Liver (tissue), 8 donors: ENCODE measurements at regions not wholly inside any gene's neighbourhood (a gene's known extent, or its start where the extent isn't known, plus 50 kb on each side); places are given as distances from the start of the nearest gene placed in this dataset.

Experiments used
- DNase-seq: peaks from one replicate; pipeline ENCODE4 v3.0.0-alpha.2; 2017; ENCODE audit warnings: low spot score
- H3K27ac ChIP-seq, 2 donors: one replicate each; pipeline ENCODE4 v1.7.0; 2013; ENCODE audit warnings: inconsistent platforms in 2 of 2, low read length in 2 of 2, control low read depth in 1 of 2, low read depth in 1 of 2, mild to moderate bottlenecking in 1 of 2
- H3K27me3 ChIP-seq, 4 donors: one replicate each; pipeline versions ENCODE4 v1.6.1 to v1.7.0; 2013; ENCODE audit warnings: low read length in 3 of 4, inconsistent platforms in 1 of 4, mild to moderate bottlenecking in 1 of 4, moderate library complexity in 1 of 4; ENCODE audit not compliant: control insufficient read depth in 4 of 4, insufficient read depth in 4 of 4
- H3K36me3 ChIP-seq, 4 donors: one replicate each; pipeline versions ENCODE4 v1.6.1 to v1.7.0; 2013; ENCODE audit warnings: low read length in 3 of 4, mild to moderate bottlenecking in 3 of 4, low read depth in 1 of 4, moderate library complexity in 1 of 4; ENCODE audit not compliant: control insufficient read depth in 4 of 4, insufficient read depth in 3 of 4
- H3K4me1 ChIP-seq, 4 donors: one replicate each; pipeline versions ENCODE4 v1.6.1 to v1.7.0; 2013; ENCODE audit warnings: low read length in 3 of 4, mild to moderate bottlenecking in 3 of 4, moderate library complexity in 1 of 4; ENCODE audit not compliant: control insufficient read depth in 4 of 4, insufficient read depth in 4 of 4
- H3K4me3 ChIP-seq, 3 donors: one replicate each; pipeline versions ENCODE4 v1.6.1 to v1.7.0; 2013; ENCODE audit warnings: low read length in 3 of 3, control low read depth in 1 of 3, low read depth in 1 of 3, mild to moderate bottlenecking in 1 of 3
- H3K9ac ChIP-seq, 2 donors: one replicate each; pipeline ENCODE4 v1.7.0; 2013; ENCODE audit warnings: low read length in 2 of 2, mild to moderate bottlenecking in 2 of 2, moderate library complexity in 2 of 2, control low read depth in 1 of 2, low read depth in 1 of 2
- H3K9me3 ChIP-seq, 4 donors: one replicate each; pipeline versions ENCODE4 v1.6.1 to v1.7.0; 2013; ENCODE audit warnings: low read length in 3 of 4; ENCODE audit not compliant: control insufficient read depth in 4 of 4
- ATF3 ChIP-seq: IDR thresholded peaks from 2 replicates; pipeline ENCODE4 v1.6.1; 2016; ENCODE audit warnings: antibody characterized with exemption
- CTCF ChIP-seq: fragments of 150-350 bp; IDR thresholded peaks from 2 replicates; pipeline ENCODE4 v1.5.1; 2017; ENCODE audit warnings: improper control_type of control experiment, low read depth, low read length; ENCODE audit not compliant: missing input control
- EGR1 ChIP-seq, 2 donors: IDR thresholded peaks; 2 replicates each; pipeline ENCODE4 v1.6.1; 2016 to 2018; ENCODE audit warnings: antibody characterized with exemption in 2 of 2, low read depth in 2 of 2
- FOXA1 ChIP-seq: IDR thresholded peaks from 2 replicates; pipeline ENCODE4 v1.6.1; 2016; ENCODE audit warnings: antibody characterized with exemption
- FOXA2 ChIP-seq: IDR thresholded peaks from 2 replicates; pipeline ENCODE4 v1.6.1; 2016; ENCODE audit warnings: antibody characterized with exemption
- GABPA ChIP-seq, 2 donors: IDR thresholded peaks in 1 of 2; conservative IDR thresholded peaks in 1 of 2; 2 replicates each; pipeline ENCODE4 v1.6.1; 2016; ENCODE audit warnings: antibody characterized with exemption in 2 of 2, mild to moderate bottlenecking in 1 of 2, moderate library complexity in 1 of 2
- HNF4A ChIP-seq, 2 donors: conservative IDR thresholded peaks; 2 replicates each; pipeline ENCODE4 v1.6.1; 2016; ENCODE audit warnings: antibody characterized with exemption in 2 of 2, mild to moderate bottlenecking in 2 of 2
- HNF4G ChIP-seq: IDR thresholded peaks from 2 replicates; pipeline ENCODE4 v1.6.1; 2016; ENCODE audit warnings: antibody characterized with exemption
- JUND ChIP-seq, 2 donors: IDR thresholded peaks; 2 replicates each; pipeline ENCODE4 v1.6.1; 2016; ENCODE audit warnings: antibody characterized with exemption in 2 of 2
- MAX ChIP-seq: IDR thresholded peaks from 2 replicates; pipeline ENCODE4 v1.6.1; 2016; ENCODE audit warnings: antibody characterized with exemption
- NR2F2 ChIP-seq: IDR thresholded peaks from 2 replicates; pipeline ENCODE4 v1.6.1; 2016; ENCODE audit warnings: antibody characterized with exemption
- RAD21 ChIP-seq, 2 donors: IDR thresholded peaks; 2 replicates each; pipeline ENCODE4 v1.6.1; 2016; ENCODE audit warnings: antibody characterized with exemption in 2 of 2, mild to moderate bottlenecking in 2 of 2
- REST ChIP-seq: IDR thresholded peaks from 2 replicates; pipeline ENCODE4 v1.6.1; 2016; ENCODE audit warnings: antibody characterized with exemption, mild to moderate bottlenecking
- RXRA ChIP-seq, 2 donors: IDR thresholded peaks; 2 replicates each; pipeline ENCODE4 v1.6.1; 2017 to 2018; ENCODE audit warnings: antibody characterized with exemption in 2 of 2, mild to moderate bottlenecking in 1 of 2
- SP1 ChIP-seq: IDR thresholded peaks from 2 replicates; pipeline ENCODE4 v1.6.1; 2018; ENCODE audit warnings: antibody characterized with exemption, mild to moderate bottlenecking
- TAF1 ChIP-seq: conservative IDR thresholded peaks from 2 replicates; pipeline ENCODE4 v1.6.1; 2016; ENCODE audit warnings: antibody characterized with exemption, mild to moderate bottlenecking
- YY1 ChIP-seq: IDR thresholded peaks from 2 replicates; pipeline ENCODE4 v1.6.1; 2016; ENCODE audit warnings: antibody characterized with exemption, mild to moderate bottlenecking
- ZBTB33 ChIP-seq: IDR thresholded peaks from 2 replicates; pipeline ENCODE4 v1.6.1; 2016; ENCODE audit warnings: antibody characterized with exemption
- WGBS: extraction: QIAGEN DNeasy Blood & Tissue Kit; methylation state at CpG from one replicate; pipeline ENCODE4 v1.1.7; 2013; 5-methylcytosine and 5-hydroxymethylcytosine counted together
- donor health status: healthy.
- donor health status: healthy.
- donor health status: healthy.
- donor health status: healthy.
- donor health status: healthy.

GRCh38 chr4:101651778-101652177, 138.8 kb upstream of the BANK1 start:
- Histone ChIP-seq H3K4me1 (no peaks in the 10 kb centered on the region), H3K27me3 (peaks cover 0 to 2% (median 0%) of the 10 kb centered on the region in 4 donors), H3K9me3 (no peaks in the 10 kb centered on the region), H3K36me3 (no peaks in the 10 kb centered on the region), H3K4me3 (no peak overlapping the region), H3K9ac (no peak overlapping the region), H3K27ac (no peak overlapping the region)
- no peak for DNase-seq
- WGBS = 76% methylated on average over 3 of the region's 3 CpGs
- no peak for TF ChIP-seq NR2F2

- TF ChIP-seq NR2F2 = no peak
- no peak for TF ChIP-seq CTCF
- no peak for TF ChIP-seq SP1
- TF ChIP-seq EGR1 (IDR thresholded peaks at IDR 0.05; ENCODE audit: low read depth in 2 of 2) = no peak
- TF ChIP-seq RAD21 (IDR thresholded peaks at IDR 0.05) = no peak
- no peak for TF ChIP-seq GABPA (IDR thresholded peaks at IDR 0.05 in 1 of 2, conservative IDR thresholded peaks at IDR 0.05 in 1 of 2)
- TF ChIP-seq TAF1 = no peak
- TF ChIP-seq MAX = no peak
- no peak for TF ChIP-seq REST
- TF ChIP-seq RXRA (IDR thresholded peaks at IDR 0.05) = no peak
- TF ChIP-seq FOXA1 = no peak
- no peak for TF ChIP-seq HNF4A (conservative IDR thresholded peaks at IDR 0.05)
- no peak for TF ChIP-seq HNF4G
- no peak for TF ChIP-seq JUND (IDR thresholded peaks at IDR 0.05)
- no peak for TF ChIP-seq YY1
- TF ChIP-seq ZBTB33 = no peak
- no peak for TF ChIP-seq FOXA2
- TF ChIP-seq ATF3 = no peak
- no peaks in the 10 kb centered on the region for H3K4me1 ChIP-seq
- peaks cover 0 to 3% (median 0%) of the 10 kb centered on the region in 4 donors for H3K27me3 ChIP-seq
- no peak overlapping the region for H3K9ac ChIP-seq
- H3K4me3 ChIP-seq = no peak overlapping the region
- WGBS = 81% methylated on average over 3 of the region's 3 CpGs
- H3K27ac ChIP-seq = no peak overlapping the region
- H3K9me3 ChIP-seq = no peaks in the 10 kb centered on the region
- no peaks in the 10 kb centered on the region for H3K36me3 ChIP-seq
- no peak for DNase-seq
Observed at GRCh38 chr4:101649790-101650515, 140.6 kb upstream of the BANK1 start.
